Endothelial cell of umbilical vein (primary cell): ENCODE measurements at regions not wholly inside any gene's neighbourhood (a gene's known extent, or its start where the extent isn't known, plus 50 kb on each side); places are given as distances from the start of the nearest gene placed in this dataset.

Experiments used
- EZH2 ChIP-seq: IDR thresholded peaks from 2 replicates; pipeline ENCODE4 v1.6.1; 2012; ENCODE audit warnings: borderline replicate concordance, low read depth, mild to moderate bottlenecking, moderate library complexity, low read length, inconsistent platforms; ENCODE audit not compliant: severe bottlenecking
- GATA2 ChIP-seq: IDR thresholded peaks from 2 replicates; pipeline ENCODE4 v1.7.0; 2011; ENCODE audit warnings: low read depth, mild to moderate bottlenecking, moderate library complexity, mixed read lengths, low read length; ENCODE audit not compliant: insufficient read length, insufficient read depth
- JUN ChIP-seq: IDR thresholded peaks from 2 replicates; pipeline ENCODE4 v1.6.1; 2011; ENCODE audit warnings: borderline replicate concordance, low read depth; ENCODE audit not compliant: insufficient read length, insufficient read depth
- POLR2A ChIP-seq: IDR thresholded peaks from 2 replicates; pipeline ENCODE4 v1.6.1; 2012; ENCODE audit warnings: low read depth, mild to moderate bottlenecking, control low read depth, low read length
- POLR2AphosphoS5 ChIP-seq: IDR thresholded peaks from 2 replicates; pipeline ENCODE4 v1.6.1; 2012; ENCODE audit warnings: low read depth, mild to moderate bottlenecking, control low read depth, low read length, moderate library complexity; ENCODE audit not compliant: insufficient read depth
- TF ChIP-seq, protein P1 (sequence below), 2 donors: IDR thresholded peaks; 1 replicate in 1 of 2; 2 replicates in 1 of 2; pipeline ENCODE4 v1.5.1; 2011; ENCODE audit warnings: low read length in 2 of 2, mild to moderate bottlenecking in 2 of 2, moderate library complexity in 2 of 2, control low read depth in 1 of 2, inconsistent platforms in 1 of 2, low read depth in 1 of 2; ENCODE audit not compliant: insufficient read depth in 1 of 2; ENCODE audit errors: extremely low read depth in 1 of 2
- TF ChIP-seq, protein P2 (sequence below): IDR thresholded peaks from 2 replicates; pipeline ENCODE4 v1.6.1; 2011; ENCODE audit not compliant: insufficient read depth, insufficient read length

DNA sequence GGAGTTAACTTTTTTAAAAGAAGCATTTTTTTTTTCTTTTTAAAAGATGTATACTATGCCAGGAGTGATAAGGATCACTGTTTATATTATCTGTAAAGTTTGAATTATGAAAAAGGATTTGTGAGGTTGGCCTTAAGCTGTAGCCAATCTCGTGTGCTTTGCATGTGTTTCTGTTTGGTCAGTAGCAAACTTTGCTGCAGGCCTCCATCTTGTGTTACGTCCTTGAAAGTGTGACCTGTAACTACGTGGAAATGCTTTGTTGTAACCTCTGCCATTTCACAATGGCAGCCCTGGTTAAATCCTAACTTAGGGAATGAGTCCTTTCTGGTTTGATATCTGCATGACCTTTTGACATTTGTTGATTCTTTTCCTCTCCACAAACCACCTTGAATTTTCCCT, 1345.6 kb downstream of the NSUN3 start:
- TF ChIP-seq, protein P1, sequence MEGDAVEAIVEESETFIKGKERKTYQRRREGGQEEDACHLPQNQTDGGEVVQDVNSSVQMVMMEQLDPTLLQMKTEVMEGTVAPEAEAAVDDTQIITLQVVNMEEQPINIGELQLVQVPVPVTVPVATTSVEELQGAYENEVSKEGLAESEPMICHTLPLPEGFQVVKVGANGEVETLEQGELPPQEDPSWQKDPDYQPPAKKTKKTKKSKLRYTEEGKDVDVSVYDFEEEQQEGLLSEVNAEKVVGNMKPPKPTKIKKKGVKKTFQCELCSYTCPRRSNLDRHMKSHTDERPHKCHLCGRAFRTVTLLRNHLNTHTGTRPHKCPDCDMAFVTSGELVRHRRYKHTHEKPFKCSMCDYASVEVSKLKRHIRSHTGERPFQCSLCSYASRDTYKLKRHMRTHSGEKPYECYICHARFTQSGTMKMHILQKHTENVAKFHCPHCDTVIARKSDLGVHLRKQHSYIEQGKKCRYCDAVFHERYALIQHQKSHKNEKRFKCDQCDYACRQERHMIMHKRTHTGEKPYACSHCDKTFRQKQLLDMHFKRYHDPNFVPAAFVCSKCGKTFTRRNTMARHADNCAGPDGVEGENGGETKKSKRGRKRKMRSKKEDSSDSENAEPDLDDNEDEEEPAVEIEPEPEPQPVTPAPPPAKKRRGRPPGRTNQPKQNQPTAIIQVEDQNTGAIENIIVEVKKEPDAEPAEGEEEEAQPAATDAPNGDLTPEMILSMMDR (IDR thresholded peaks at IDR 0.05; ENCODE audit: extremely low read depth in 1 of 2, insufficient read depth in 1 of 2, low read depth in 1 of 2, low read length in 2 of 2), result no peak
- no peak for TF ChIP-seq EZH2
- TF ChIP-seq POLR2AphosphoS5, result no peak
- TF ChIP-seq GATA2, result no peak
- no peak for TF ChIP-seq POLR2A
- TF ChIP-seq, protein P2, sequence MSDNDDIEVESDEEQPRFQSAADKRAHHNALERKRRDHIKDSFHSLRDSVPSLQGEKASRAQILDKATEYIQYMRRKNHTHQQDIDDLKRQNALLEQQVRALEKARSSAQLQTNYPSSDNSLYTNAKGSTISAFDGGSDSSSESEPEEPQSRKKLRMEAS, result no peak
- no peak for TF ChIP-seq JUN
